GM18499 (cell line): ENCODE measurements at regions not wholly inside any gene's neighbourhood (a gene's known extent, or its start where the extent isn't known, plus 50 kb on each side); places are given as distances from the start of the nearest gene placed in this dataset.

Source experiments
- ATAC-seq: cut with Tn5 transposase; IDR thresholded peaks from one replicate; pipeline ENCODE4 v1.9.1; 2021; ENCODE audit warnings: moderate number of reproducible peaks; ENCODE audit not compliant: insufficient read depth, unreplicated experiment

- no peak for ATAC-seq
Observed at GRCh38 chr18:21991886-21992285, 177.5 kb upstream of the GATA6 start.

GRCh38 chr18:21996351-21996826 is 173.0 kb upstream of the GATA6 start:
- ATAC-seq: no peak

- no peak for ATAC-seq
Observed at GRCh38 chr18:21997207-21998143, 171.9 kb upstream of the GATA6 start.

- ATAC-seq: no peak
Observed at GRCh38 chr18:21998486-21998885, 170.9 kb upstream of the GATA6 start.

GRCh38 chr18:22001912-22002487 is 167.4 kb upstream of the GATA6 start:
- no peak for ATAC-seq

GRCh38 chr18:22005191-22005841 is 164.1 kb upstream of the GATA6 start:
- ATAC-seq: no peak

- ATAC-seq: no peak
Observed at GRCh38 chr18:22006458-22006857, 162.9 kb upstream of the GATA6 start.

- ATAC-seq: no peak
Observed at GRCh38 chr18:22009242-22009641, 160.1 kb upstream of the GATA6 start.

- no peak for ATAC-seq
Observed at GRCh38 chr18:22013993-22014392, 155.4 kb upstream of the GATA6 start.

- ATAC-seq: no peak
Observed at GRCh38 chr18:22015156-22015555, 154.2 kb upstream of the GATA6 start.

GRCh38 chr18:22018366-22018765 is 151.0 kb upstream of the GATA6 start:
- no peak for ATAC-seq

- no peak for ATAC-seq
Observed at GRCh38 chr18:22019193-22019592, 150.2 kb upstream of the GATA6 start.

GRCh38 chr18:22020127-22020866 is 149.1 kb upstream of the GATA6 start:
- ATAC-seq: no peak

- ATAC-seq: no peak
Observed at GRCh38 chr18:22020867-22021370, 148.5 kb upstream of the GATA6 start.

- ATAC-seq: no peak
Observed at GRCh38 chr18:22021701-22022100, 147.7 kb upstream of the GATA6 start.

- ATAC-seq: no peak
Observed at GRCh38 chr18:22024924-22025323, 144.5 kb upstream of the GATA6 start.

GRCh38 chr18:22026362-22026761 is 143.0 kb upstream of the GATA6 start:
- no peak for ATAC-seq

- no peak for ATAC-seq
Observed at GRCh38 chr18:22026889-22027288, 142.5 kb upstream of the GATA6 start.

- no peak for ATAC-seq
Observed at GRCh38 chr18:22031611-22032010, 137.8 kb upstream of the GATA6 start.

- ATAC-seq: peak; percentile 70
Observed at GRCh38 chr18:22032392-22032961, 136.9 kb upstream of the GATA6 start.
